Thoracic aorta (tissue), 2 donors: ENCODE measurements at regions not wholly inside any gene's neighbourhood (a gene's known extent, or its start where the extent isn't known, plus 50 kb on each side); places are given as distances from the start of the nearest gene placed in this dataset.

Experiments used
- ATAC-seq: fragments of 150-250 bp; one replicate; pipeline ENCODE4 v1.8.0; 2017; ENCODE audit warnings: low read depth; ENCODE audit not compliant: insufficient number of reproducible peaks, low FRiP score
- DNase-seq: peaks from one replicate; pipeline ENCODE4 v3.0.0-alpha.2; 2020; ENCODE audit warnings: low spot score
- H3K27ac ChIP-seq, 2 donors: fragments of 200-600 bp; sonication (generic); 1 replicate in 1 of 2; 2 replicates in 1 of 2; pipeline ENCODE4 v1.5.1; 2016; ENCODE audit warnings: mild to moderate bottlenecking in 2 of 2, moderate library complexity in 2 of 2
- H3K27me3 ChIP-seq: fragments of 200-600 bp; sonication (generic); replicated peaks from 2 replicates; pipeline ENCODE4 v1.6.0; 2016; ENCODE audit warnings: mild to moderate bottlenecking; ENCODE audit not compliant: insufficient read depth
- H3K36me3 ChIP-seq: fragments of 200-600 bp; sonication (generic); one replicate; pipeline ENCODE4 v1.5.1; 2016
- H3K4me1 ChIP-seq, 2 donors: fragments of 200-600 bp; sonication (generic); 1 replicate in 1 of 2; 2 replicates in 1 of 2; pipeline versions ENCODE4 v1.5.1 to v1.6.0; 2016; ENCODE audit warnings: low read depth in 2 of 2, mild to moderate bottlenecking in 1 of 2; ENCODE audit not compliant: control insufficient read depth in 1 of 2
- H3K4me3 ChIP-seq: fragments of 200-600 bp; sonication (generic); 2 replicates; pipeline ENCODE4 v1.5.1; 2016; ENCODE audit warnings: mild to moderate bottlenecking
- H3K9me3 ChIP-seq: fragments of 200-600 bp; sonication (generic); 2 replicates; pipeline ENCODE4 v1.5.1; 2016
- TF ChIP-seq, protein P1 (sequence below): fragments of 200-600 bp; sonication (generic); IDR thresholded peaks from one replicate; pipeline ENCODE4 v1.5.1; 2019; ENCODE audit warnings: antibody characterized with exemption

DNA sequence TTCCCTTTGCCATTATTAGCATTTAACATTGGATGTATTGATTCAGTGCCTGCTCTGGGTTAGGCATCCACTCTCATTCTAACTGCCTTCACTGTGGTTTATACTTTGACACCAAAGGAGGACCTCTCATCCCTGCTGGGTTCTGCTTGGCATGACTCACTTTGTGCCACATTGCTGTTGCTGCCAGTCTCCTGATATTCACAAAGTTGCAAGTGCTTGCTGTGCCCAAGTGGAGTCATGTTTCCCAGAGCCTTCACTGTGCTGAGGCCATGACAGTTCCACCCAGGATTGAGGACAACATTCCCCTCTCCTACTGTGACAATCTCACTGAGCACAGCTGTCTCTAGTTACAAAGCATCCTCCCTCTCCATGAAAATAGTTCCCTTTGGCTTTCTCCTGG lies 519.9 kb upstream of the USP24 start:
- Histone ChIP-seq H3K4me1 (no peaks in the 10 kb centered on the region), H3K4me3 (no peak overlapping the region), H3K9me3 (no peaks in the 10 kb centered on the region), H3K36me3 (no peaks in the 10 kb centered on the region), H3K27me3 (no peaks in the 10 kb centered on the region), H3K27ac (no peak overlapping the region)
- TF ChIP-seq, protein P1, sequence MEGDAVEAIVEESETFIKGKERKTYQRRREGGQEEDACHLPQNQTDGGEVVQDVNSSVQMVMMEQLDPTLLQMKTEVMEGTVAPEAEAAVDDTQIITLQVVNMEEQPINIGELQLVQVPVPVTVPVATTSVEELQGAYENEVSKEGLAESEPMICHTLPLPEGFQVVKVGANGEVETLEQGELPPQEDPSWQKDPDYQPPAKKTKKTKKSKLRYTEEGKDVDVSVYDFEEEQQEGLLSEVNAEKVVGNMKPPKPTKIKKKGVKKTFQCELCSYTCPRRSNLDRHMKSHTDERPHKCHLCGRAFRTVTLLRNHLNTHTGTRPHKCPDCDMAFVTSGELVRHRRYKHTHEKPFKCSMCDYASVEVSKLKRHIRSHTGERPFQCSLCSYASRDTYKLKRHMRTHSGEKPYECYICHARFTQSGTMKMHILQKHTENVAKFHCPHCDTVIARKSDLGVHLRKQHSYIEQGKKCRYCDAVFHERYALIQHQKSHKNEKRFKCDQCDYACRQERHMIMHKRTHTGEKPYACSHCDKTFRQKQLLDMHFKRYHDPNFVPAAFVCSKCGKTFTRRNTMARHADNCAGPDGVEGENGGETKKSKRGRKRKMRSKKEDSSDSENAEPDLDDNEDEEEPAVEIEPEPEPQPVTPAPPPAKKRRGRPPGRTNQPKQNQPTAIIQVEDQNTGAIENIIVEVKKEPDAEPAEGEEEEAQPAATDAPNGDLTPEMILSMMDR = no peak
- no peak for DNase-seq
- no peak for ATAC-seq

DNA sequence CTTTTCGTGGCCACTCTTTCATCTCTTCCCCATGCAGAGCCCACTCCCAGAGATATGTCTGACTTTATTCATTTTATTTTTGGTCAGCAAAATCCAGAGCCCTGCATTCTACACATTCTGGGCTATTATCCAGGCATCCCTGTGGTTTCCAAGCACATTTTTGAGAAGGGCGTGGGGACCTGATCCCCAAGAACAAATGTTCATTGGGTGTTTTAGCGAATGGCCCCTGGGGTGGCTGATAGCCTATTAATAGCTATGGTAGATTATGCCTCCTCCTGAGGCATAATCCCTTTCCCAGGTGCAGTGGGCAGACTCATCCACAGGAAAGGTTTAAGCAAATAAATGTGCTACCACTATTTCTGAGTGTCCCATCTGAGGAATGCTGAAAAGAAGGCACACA lies 511.8 kb upstream of the USP24 start:
- Histone ChIP-seq H3K27ac (no peak overlapping the region), H3K4me1 (peaks cover 7 to 12% of the 10 kb centered on the region in 2 donors), H3K27me3 (no peaks in the 10 kb centered on the region), H3K9me3 (no peaks in the 10 kb centered on the region), H3K4me3 (no peak overlapping the region), H3K36me3 (no peaks in the 10 kb centered on the region)
- DNase-seq (no peak), ATAC-seq (no peak)
- TF ChIP-seq, protein P1 = no peak

DNA sequence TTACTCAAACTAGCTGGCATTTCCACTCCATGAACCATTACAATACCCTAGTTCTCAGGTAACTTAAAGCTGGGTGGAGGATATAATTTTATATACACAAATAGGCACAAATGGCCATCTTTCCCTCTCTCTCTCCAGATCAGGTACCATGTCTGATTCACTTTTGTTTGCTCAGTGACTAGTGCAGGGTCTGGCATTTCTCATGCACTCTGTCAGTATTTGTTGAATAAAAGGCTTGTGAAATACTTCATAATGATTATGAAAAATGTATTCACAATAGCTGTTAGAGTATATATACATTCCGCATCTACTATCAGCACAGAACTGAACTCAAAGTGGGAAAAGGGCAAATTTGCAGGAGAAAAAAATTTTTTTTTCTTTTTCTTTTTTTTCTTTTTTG lies 510.2 kb upstream of the USP24 start:
- peaks cover 7 to 12% of the 10 kb centered on the region in 2 donors for H3K4me1 ChIP-seq
- H3K9me3 ChIP-seq = no peaks in the 10 kb centered on the region
- no peak overlapping the region for H3K27ac ChIP-seq
- H3K4me3 ChIP-seq = no peak overlapping the region
- DNase-seq (no peak), ATAC-seq (no peak)
- H3K36me3 ChIP-seq = no peaks in the 10 kb centered on the region
- H3K27me3 ChIP-seq = no peaks in the 10 kb centered on the region
- TF ChIP-seq, protein P1 = no peak

DNA sequence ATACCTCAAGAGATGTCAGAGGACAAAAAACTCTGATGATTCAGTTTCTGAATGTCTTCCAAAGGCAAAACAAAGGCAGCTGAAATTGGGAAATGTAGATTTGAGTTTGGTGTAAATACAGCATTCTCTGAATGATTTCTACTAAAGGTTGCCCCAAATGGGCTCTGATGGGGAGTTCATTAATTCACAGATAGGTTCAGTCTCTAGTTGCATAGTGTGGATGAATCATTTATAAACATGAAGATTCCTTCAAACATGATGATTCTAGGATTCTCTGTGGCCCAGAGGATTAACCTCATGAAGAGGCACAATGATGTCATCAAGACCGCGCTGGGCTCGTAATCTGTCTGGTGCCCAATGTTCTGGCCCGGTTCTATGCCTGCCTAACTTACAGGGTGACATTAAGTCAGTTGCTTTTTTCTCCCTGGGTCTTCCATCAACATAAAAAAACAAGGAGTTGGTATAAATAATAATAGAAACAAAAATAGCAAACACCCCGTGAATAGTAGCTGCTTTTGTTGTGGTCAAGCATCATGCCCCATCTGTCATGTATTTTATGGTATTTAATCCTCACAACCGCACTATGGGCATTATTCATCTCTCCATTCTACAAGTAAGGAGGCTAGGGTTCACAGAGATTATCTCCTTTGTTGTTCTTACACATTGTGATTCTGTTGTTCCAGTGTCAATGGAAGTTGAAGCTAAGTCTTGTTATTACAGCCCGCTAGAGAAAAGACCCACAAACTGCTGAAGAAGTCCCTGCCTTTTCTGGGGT lies 509.6 kb upstream of the USP24 start:
- H3K9me3 ChIP-seq = no peaks in the 10 kb centered on the region
- TF ChIP-seq, protein P1 = no peak
- no peaks in the 10 kb centered on the region for H3K36me3 ChIP-seq
- no peaks in the 10 kb centered on the region for H3K27me3 ChIP-seq
- H3K4me3 ChIP-seq = no peak overlapping the region
- ATAC-seq (no peak), DNase-seq (no peak)
- no peak overlapping the region for H3K27ac ChIP-seq
- H3K4me1 ChIP-seq = peaks cover 7 to 12% of the 10 kb centered on the region in 2 donors

DNA sequence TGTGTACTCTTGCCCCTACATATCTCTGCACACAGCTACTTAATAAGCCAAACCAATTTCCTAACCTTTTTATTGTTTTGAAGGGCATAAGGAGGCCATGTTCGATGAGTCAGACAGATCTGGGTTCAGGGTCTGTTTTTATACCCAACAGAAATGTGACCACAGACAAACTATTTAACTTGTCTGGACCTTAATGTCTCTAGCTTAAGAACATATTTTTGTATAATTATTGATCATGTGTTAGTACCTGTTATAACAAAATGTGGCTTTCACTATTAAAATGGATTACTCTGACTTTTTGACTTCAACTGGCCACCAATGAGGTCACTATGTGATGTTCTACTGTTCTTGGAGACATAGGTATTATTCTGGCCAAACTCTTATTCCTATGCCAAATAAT lies 507.8 kb upstream of the USP24 start:
- no peak overlapping the region for H3K27ac ChIP-seq
- H3K9me3 ChIP-seq = no peaks in the 10 kb centered on the region
- no peaks in the 10 kb centered on the region for H3K36me3 ChIP-seq
- peaks cover 15 to 29% of the 10 kb centered on the region in 2 donors for H3K4me1 ChIP-seq
- H3K27me3 ChIP-seq = no peaks in the 10 kb centered on the region
- ATAC-seq (no peak), DNase-seq (no peak)
- H3K4me3 ChIP-seq = no peak overlapping the region
- TF ChIP-seq, protein P1 = no peak
